LNCAP (cell line): ENCODE measurements at regions not wholly inside any gene's neighbourhood (a gene's known extent, or its start where the extent isn't known, plus 50 kb on each side); places are given as distances from the start of the nearest gene placed in this dataset.

Experiments used
- CTCF ChIP-seq: fragments of 450-650 bp; IDR thresholded peaks from 2 replicates; pipeline ENCODE4 v1.5.1; 2017; ENCODE audit warnings: mild to moderate bottlenecking

GRCh38 chr5:105767267-105767666 is 1903.5 kb downstream of the EFNA5 start:
- no peak for TF ChIP-seq CTCF

GRCh38 chr5:105762728-105763127 is 1908.0 kb downstream of the EFNA5 start:
- no peak for TF ChIP-seq CTCF

GRCh38 chr5:105754056-105754455 is 1916.7 kb downstream of the EFNA5 start:
- TF ChIP-seq CTCF = no peak

- TF ChIP-seq CTCF = no peak
Measured at GRCh38 chr5:105752801-105753200, 1917.9 kb downstream of the EFNA5 start.

- no peak for TF ChIP-seq CTCF
Measured at GRCh38 chr5:105751908-105752307, 1918.8 kb downstream of the EFNA5 start.

GRCh38 chr5:105745111-105745510 is 1925.6 kb downstream of the EFNA5 start:
- no peak for TF ChIP-seq CTCF

GRCh38 chr5:105740242-105740641 is 1930.5 kb downstream of the EFNA5 start:
- TF ChIP-seq CTCF = no peak

GRCh38 chr5:105739732-105740131 is 1931.0 kb downstream of the EFNA5 start:
- no peak for TF ChIP-seq CTCF
